Natural killer cell treated with Interleukin-12 subunit alpha and Interleukin-12 subunit beta and Interleukin-15 and Interleukin-18, amount 100 ng/mL, for 72 hours (primary cell): ENCODE measurements at regions not wholly inside any gene's neighbourhood (a gene's known extent, or its start where the extent isn't known, plus 50 kb on each side); places are given as distances from the start of the nearest gene placed in this dataset.
A peak's percentile ranks its signal among the peaks of the same experiment; 100 is the strongest.
"Not testable (repeated sequence)": the region's sequence is repeated elsewhere in the genome, so short reads cannot be mapped to it uniquely, and the experiment has no call there.

Experiments
- ATAC-seq, 2 donors: fragments of 150-1000 bp; cut with Tn5 transposase in 1 of 2; sonication (Bioruptor Pico), chemical (Tn5 transposase) in 1 of 2; 2 replicates each; pipeline ENCODE4 v1.10.0; 2021
- DNase-seq: peaks from one replicate; pipeline ENCODE4 v3.0.0; 2022; ENCODE audit warnings: low spot score
- H3K27ac Mint-ChIP-seq, 2 donors: 1 replicate in 1 of 2; 2 replicates in 1 of 2; pipeline ENCODE4 v1.8.0; 2022; ENCODE audit warnings: mixed read lengths in 2 of 2, mild to moderate bottlenecking in 1 of 2, moderate library complexity in 1 of 2
- H3K27me3 Mint-ChIP-seq, 2 donors: 1 replicate in 1 of 2; 2 replicates in 1 of 2; pipeline ENCODE4 v1.8.0; 2022; ENCODE audit warnings: mixed read lengths in 2 of 2
- H3K36me3 Mint-ChIP-seq: one replicate; pipeline ENCODE4 v1.8.0; 2022; ENCODE audit warnings: mixed read lengths
- H3K4me1 Mint-ChIP-seq, 2 donors: 1 replicate in 1 of 2; 2 replicates in 1 of 2; pipeline ENCODE4 v1.8.0; 2022; ENCODE audit warnings: low read depth in 2 of 2, mixed read lengths in 2 of 2, mild to moderate bottlenecking in 1 of 2
- H3K4me3 Mint-ChIP-seq: one replicate; pipeline ENCODE4 v1.8.0; 2022; ENCODE audit warnings: mixed read lengths
- H3K9me3 Mint-ChIP-seq: 2 replicates; pipeline ENCODE4 v1.8.0; 2022; ENCODE audit warnings: mixed read lengths

DNA sequence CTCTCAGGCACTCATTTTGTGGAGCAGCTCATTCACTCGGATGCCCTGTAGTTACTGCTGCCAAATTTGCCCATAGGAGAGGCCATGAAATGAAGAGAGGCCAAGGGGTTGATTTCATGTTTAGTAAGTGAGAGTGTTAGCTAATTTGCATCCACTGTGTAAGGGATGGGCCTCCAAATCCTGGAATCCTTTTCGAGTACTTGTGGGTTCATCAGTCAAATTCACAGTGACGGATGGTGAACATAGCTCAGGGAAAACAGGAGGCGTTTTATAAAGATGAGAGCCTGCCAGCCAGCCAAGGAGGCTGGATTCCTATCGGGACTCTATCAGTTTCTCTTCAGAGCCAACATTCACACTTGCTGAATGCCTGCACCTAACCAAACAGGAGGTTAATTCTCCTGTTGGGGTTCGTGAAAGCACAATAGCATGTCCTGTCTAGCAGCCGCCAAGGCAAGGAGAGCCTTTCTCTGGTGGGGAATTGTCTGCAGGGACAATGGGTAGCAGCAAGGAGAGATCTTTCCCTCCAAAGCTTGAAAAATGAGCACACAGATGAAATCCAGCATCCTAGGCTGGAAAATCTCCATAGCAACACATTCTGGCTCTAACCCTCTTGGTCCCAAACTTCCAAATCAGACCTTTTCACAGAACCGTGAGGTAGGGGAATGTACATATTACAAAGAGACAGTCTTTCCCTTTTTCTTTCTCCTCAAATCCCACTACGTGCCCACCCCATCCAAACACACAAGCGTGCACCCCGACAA lies 231.4 kb upstream of the ECI2 start:
- Mint-ChIP-seq H3K9me3 (no peaks in the 10 kb centered on the region), H3K4me3 (no peak overlapping the region), H3K4me1 (peaks cover 0 to 5% of the 10 kb centered on the region in 2 donors), H3K27me3 (peaks cover 8 to 11% of the 10 kb centered on the region in 2 donors), H3K36me3 (no peaks in the 10 kb centered on the region), H3K27ac (no peak overlapping the region)
- DNase-seq, result no peak
- no peak for ATAC-seq

DNA sequence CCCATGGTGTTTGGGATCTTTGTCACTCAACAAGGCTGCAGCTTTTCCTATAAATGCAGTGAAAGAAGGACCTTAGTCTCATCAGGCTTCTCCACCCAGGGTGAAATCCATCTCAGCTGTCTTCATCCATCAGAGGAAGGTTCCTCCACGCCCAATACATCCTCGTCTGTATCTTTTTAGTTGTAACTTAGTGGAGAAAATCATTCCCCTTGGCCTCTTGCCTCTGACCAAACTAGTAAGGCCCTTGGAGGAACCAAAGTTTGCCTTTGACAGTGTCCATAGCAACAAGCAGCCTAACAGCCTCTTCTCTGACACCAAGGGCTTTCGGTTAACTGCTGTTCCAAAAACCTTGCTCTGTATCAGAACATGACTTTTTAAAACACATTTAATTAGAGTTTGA lies 230.3 kb upstream of the ECI2 start:
- no peaks in the 10 kb centered on the region for H3K36me3 Mint-ChIP-seq
- peaks cover 8 to 10% of the 10 kb centered on the region in 2 donors for H3K27me3 Mint-ChIP-seq
- no peak for ATAC-seq
- no peak for DNase-seq
- H3K4me3 Mint-ChIP-seq, result no peak overlapping the region
- peaks cover 0 to 5% of the 10 kb centered on the region in 2 donors for H3K4me1 Mint-ChIP-seq
- H3K27ac Mint-ChIP-seq, result no peak overlapping the region
- no peaks in the 10 kb centered on the region for H3K9me3 Mint-ChIP-seq

DNA sequence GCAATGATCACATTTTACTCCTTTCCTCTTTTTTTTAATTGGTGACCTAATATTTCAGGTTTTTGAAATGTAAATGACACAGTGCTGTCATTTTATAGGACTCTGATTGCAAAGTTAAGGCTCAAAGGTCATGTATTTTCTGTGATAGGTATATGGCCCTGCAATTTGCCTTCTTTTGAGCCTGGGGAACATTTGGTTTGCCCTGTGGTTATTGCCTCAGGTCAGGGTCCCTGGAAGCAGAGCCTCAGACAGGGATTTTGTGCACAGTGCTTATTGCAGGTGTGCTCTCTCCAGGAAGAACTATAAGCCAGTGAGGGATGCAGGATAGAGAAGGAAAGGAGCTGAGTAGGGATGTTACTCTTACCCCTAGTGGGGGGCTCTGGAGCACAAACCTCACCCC lies 229.3 kb upstream of the ECI2 start:
- Mint-ChIP-seq H3K9me3 (no peaks in the 10 kb centered on the region), H3K4me1 (peaks cover 0 to 5% of the 10 kb centered on the region in 2 donors), H3K4me3 (no peak overlapping the region), H3K27me3 (peaks cover 8 to 10% of the 10 kb centered on the region in 2 donors), H3K27ac (no peak overlapping the region), H3K36me3 (no peaks in the 10 kb centered on the region)
- ATAC-seq, result no peak
- no peak for DNase-seq

DNA sequence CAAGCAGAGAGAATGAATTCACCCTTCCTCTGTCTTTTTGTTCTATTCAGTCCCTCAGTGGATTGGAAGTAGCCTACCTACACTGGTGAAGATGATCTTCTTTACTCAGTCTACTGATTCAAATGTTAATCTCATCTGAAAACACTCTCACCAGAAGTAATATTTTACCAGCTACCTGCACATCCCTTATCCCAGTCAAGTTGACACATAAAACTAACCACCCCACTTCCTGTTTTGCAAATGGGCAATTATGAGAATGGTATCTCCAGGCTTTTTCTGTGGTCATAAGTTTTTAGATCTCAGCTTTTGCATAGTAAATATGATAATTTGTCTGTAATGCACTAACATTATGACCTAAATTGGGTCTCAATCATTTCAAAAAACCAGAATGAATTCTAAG lies 228.8 kb upstream of the ECI2 start:
- no peak for DNase-seq
- no peak for ATAC-seq
- Mint-ChIP-seq H3K27me3 (peaks cover 8 to 10% of the 10 kb centered on the region in 2 donors), H3K27ac (no peak overlapping the region), H3K36me3 (no peaks in the 10 kb centered on the region), H3K9me3 (no peaks in the 10 kb centered on the region), H3K4me3 (no peak overlapping the region), H3K4me1 (peaks cover 0 to 5% of the 10 kb centered on the region in 2 donors)

DNA sequence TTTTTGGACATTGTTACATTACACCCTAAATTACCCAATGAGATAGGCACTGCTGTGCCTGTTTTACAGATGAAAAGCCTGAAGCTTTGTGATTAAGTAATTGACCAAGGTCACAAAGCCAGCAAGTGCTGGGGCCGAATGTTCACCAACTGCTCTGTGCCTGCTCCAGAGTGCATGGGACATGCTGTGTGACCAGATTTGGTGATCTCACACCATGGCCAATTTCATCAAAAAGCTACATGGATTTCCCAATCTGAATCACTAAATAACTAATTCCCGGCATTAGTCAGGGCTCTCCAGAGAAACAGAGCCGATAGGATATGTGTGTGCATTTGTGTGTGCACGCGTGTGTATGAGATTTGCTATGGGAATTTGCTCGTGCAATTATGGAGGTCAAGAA lies 228.3 kb upstream of the ECI2 start:
- no peak for DNase-seq
- peaks cover 0 to 5% of the 10 kb centered on the region in 2 donors for H3K4me1 Mint-ChIP-seq
- H3K27ac Mint-ChIP-seq, result no peak overlapping the region
- peaks cover 5 to 10% of the 10 kb centered on the region in 2 donors for H3K27me3 Mint-ChIP-seq
- no peak for ATAC-seq
- H3K4me3 Mint-ChIP-seq, result no peak overlapping the region
- no peaks in the 10 kb centered on the region for H3K36me3 Mint-ChIP-seq
- no peaks in the 10 kb centered on the region for H3K9me3 Mint-ChIP-seq

DNA sequence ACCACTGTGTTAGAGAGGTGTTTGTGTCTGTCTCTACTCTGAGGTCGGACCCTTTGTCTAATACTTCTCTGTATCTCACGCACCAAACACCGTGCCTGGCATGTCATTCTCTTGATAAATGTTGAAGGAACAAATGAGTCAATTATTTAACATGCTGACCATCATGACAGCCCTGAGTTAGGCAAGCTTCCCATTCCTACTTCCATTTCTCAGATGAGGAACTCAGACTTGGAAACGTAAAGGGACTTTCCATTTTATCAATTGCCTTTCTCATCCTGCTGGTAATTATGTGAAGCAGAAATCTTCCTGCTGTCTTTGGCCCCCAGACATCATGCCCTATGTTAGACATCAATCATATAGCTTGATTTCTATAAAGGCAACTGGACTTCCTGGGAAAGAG lies 227.0 kb upstream of the ECI2 start:
- H3K27me3 Mint-ChIP-seq, result peaks cover 2 to 13% of the 10 kb centered on the region in 2 donors
- H3K27ac Mint-ChIP-seq, result no peak overlapping the region
- no peaks in the 10 kb centered on the region for H3K9me3 Mint-ChIP-seq
- peaks cover 0 to 5% of the 10 kb centered on the region in 2 donors for H3K4me1 Mint-ChIP-seq
- H3K36me3 Mint-ChIP-seq, result no peaks in the 10 kb centered on the region
- H3K4me3 Mint-ChIP-seq, result no peak overlapping the region
- no peak for DNase-seq
- no peak for ATAC-seq

DNA sequence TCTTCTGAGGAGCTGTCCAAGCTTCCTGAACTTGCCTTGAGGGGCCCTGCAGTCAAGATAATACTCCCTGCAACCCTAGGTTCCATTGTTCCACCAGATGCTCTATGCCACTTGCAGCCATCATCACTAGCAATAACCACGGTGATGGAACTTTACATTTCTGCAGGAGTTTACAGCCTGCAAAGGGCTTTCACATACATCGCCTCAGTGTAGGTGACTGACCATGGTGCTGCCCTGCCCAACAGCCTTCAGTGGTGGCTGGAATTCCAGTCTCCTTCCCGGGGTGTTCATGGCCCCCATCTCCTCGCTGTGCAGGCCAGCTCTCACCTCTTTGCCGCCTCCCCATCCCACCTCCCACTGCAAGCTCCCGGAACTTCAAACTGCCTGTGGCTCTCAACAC lies 225.5 kb upstream of the ECI2 start:
- Mint-ChIP-seq H3K36me3 (no peaks in the 10 kb centered on the region), H3K4me3 (no peak overlapping the region), H3K4me1 (peaks cover 0 to 5% of the 10 kb centered on the region in 2 donors), H3K9me3 (peaks cover 2% of the 10 kb centered on the region), H3K27me3 (peaks cover 0 to 23% of the 10 kb centered on the region in 2 donors), H3K27ac (no peak overlapping the region)
- ATAC-seq (no peak), DNase-seq (no peak)

DNA sequence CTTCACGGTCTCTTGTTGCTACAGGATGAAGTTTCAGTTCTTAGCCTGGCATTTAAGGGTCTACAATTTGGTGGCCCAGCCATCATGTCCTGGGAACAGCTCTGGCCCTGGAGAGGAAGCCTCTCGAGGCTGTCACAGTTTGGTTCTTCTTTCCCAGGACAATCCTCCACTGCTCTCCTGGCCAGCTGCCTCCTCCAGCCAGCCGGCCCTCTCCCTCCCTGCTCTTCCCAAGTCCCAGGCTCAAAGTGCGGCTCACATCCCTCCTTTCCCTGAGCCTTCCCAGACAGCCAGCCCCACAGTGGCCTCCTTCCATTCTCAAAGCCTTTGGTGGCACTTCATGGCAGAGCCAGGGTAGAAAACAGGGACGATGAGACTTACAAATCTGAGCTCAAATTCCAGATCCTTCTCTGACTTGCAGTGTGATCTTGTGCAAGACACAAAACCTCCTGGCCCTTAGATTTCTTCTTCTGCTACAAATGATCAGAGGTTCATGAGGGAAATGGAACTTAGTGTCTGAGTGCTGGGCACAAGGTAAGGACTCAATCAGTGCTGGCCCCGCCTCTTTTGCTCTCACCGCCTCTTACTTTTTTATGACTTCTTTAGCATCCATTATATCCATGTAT lies 223.8 kb upstream of the ECI2 start:
- Mint-ChIP-seq H3K4me3 (no peak overlapping the region), H3K36me3 (no peaks in the 10 kb centered on the region), H3K27me3 (peaks cover 0 to 24% of the 10 kb centered on the region in 2 donors), H3K9me3 (peaks cover 2% of the 10 kb centered on the region), H3K4me1 (peaks cover 0 to 2% of the 10 kb centered on the region in 2 donors), H3K27ac (no peak overlapping the region)
- DNase-seq (no peak), ATAC-seq (no peak)

DNA sequence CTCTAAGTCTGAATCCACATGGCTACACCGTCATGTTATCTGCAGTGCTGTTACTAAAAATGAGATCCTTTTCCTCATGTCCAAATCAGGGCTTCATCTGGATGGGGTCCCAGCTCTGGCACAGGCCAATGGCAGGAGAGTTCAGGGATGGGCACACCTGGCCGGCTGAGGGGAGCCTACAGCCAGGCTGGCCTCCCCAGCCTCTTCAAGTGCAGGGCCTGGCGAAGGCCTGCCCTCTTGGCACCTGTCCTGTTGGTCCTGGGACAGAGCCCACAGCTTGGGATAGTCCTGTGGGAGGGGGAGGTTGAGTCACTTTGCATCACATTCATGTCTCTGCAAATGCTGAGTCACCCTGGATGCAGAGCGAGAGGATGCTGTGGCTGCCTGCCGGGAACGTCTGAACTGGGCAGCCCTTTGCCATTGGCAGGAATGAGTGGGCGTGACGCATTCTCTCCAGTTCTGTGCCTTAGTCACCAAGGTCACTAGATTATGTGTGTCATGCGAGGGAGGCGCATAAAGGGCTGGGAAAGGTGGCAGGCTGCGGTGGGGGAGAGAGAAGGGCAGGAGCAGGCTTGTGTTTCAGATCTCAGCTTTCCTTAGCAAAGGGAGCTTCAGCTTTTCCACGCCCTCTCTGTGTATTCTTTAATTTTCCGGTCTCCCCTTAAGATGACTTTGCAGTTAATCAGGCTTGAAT lies 223.2 kb upstream of the ECI2 start:
- DNase-seq, result no peak

DNA sequence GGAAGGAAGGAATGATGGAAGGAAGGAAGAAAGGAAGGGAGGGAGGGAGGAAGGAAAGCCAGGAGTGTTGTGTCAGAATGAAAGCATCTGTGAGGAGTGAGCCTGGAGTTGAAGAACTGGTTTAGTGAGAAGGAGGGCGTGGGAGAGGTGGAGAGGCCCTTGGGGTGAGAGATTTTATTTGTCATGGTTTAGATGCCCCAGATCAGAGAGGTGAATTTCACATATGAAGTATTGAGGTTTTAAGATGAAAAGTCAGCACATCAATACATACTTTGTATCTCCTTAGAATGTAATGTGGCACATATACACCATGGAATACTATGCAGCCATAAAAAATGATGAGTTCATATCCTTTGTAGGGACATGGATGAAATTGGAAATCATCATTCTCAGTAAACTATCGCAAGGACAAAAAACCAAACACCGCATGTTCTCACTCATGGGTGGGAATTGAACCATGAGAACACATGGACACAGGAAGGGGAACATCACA lies 222.3 kb upstream of the ECI2 start:
- DNase-seq, H3K36me3 Mint-ChIP-seq, H3K27ac Mint-ChIP-seq, H3K4me3 Mint-ChIP-seq, ATAC-seq, H3K9me3 Mint-ChIP-seq, H3K4me1 Mint-ChIP-seq: not testable (repeated sequence)
- H3K27me3 Mint-ChIP-seq, result peaks cover 0 to 26% of the 10 kb centered on the region in 2 donors

More for the DNA sequence above, 223.2 kb upstream of the ECI2 start:
- Mint-ChIP-seq H3K36me3 (no peaks in the 10 kb centered on the region), H3K27me3 (peaks cover 0 to 24% of the 10 kb centered on the region in 2 donors), H3K4me3 (no peak overlapping the region), H3K4me1 (no peaks in the 10 kb centered on the region), H3K27ac (no peak overlapping the region), H3K9me3 (peaks cover 2% of the 10 kb centered on the region)
- ATAC-seq, result peak; percentile 35 to 55

DNA sequence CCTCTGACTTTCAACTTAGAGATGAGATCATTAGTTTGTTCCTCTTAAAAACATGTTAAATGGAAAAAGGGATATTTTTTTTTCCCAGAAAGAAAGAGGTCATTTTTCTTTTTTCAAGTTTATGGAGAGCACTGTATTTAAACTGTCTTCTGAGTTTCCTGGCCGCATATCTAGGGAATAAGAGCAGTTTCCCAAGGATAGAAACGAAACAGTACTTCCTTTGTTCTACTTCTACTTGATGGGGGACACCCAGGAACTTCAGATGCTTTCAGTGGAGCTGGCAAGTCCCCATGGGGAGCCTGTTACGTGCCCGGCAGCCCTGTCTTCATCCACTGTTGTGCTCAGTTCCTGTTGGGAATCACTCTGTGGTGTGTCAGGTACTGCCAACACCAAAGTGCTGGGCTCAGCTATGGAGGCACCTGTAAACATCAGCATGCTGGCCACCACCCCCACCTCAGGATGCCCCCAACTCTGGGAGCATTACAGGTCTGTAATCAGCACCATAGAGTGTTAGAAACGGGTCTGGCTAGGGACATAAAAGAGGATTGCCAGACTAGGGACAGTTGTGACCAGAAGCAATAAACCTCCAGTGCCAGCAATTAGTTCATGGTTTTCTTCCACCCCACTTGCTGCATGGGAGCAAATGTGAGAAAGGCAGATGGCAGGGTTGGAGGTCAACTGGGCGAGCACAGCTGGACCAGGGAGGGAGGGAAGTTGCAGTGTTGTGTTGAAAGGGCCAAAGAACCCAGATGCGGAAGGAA lies 221.7 kb upstream of the ECI2 start:
- Mint-ChIP-seq H3K36me3 (no peaks in the 10 kb centered on the region), H3K4me3 (no peak overlapping the region), H3K27ac (no peak overlapping the region), H3K9me3 (peaks cover 2% of the 10 kb centered on the region), H3K27me3 (peaks cover 0 to 32% of the 10 kb centered on the region in 2 donors), H3K4me1 (no peaks in the 10 kb centered on the region)
- ATAC-seq, result no peak
- no peak for DNase-seq

DNA sequence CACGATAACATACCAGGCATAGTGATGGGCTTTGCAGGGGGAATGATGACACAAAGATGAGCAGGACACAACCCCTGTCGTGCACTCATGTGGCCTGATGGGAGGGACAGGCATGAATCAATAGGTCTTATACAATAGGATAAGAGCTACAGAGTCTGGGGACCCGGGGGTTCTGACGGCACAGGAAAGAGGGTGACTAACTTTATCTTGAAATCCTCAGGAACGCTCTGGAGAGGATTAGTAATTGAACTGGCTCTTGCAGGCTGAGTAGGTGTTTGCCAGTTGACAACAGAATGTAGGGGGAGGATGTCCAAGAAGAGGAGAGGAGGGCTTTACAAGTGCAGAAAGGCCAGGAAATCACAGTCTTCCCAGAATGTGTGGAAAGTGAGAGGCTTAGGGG lies 219.9 kb upstream of the ECI2 start:
- H3K27me3 Mint-ChIP-seq, result peaks cover 10 to 37% of the 10 kb centered on the region in 2 donors
- no peak overlapping the region for H3K27ac Mint-ChIP-seq
- ATAC-seq (no peak), DNase-seq (no peak)
- H3K4me1 Mint-ChIP-seq, result no peaks in the 10 kb centered on the region
- H3K36me3 Mint-ChIP-seq, result no peaks in the 10 kb centered on the region
- H3K9me3 Mint-ChIP-seq, result peaks cover 2% of the 10 kb centered on the region
- H3K4me3 Mint-ChIP-seq, result no peak overlapping the region

DNA sequence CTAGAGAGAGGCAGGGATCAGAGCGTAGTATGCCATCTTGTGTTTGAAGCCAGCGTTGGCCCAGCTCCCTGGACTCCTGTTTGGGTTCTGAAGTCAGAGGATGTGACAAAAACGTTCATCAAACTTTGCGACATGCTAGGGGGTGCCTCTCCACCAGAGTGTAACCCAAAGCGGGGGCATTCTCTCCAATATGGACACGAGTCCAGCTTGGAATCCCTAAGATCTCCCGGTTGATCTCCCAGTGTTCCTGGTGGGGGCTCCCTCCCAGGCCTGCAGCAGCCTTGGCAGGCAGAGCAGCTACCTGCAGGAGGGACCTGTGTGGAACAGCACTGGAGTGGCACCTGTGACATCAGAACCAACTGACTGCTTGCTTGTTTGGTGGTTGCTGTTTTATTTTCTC lies 218.8 kb upstream of the ECI2 start:
- H3K4me1 Mint-ChIP-seq, result no peaks in the 10 kb centered on the region
- no peak for DNase-seq
- ATAC-seq, result no peak
- H3K36me3 Mint-ChIP-seq, result no peaks in the 10 kb centered on the region
- peaks cover 10 to 38% of the 10 kb centered on the region in 2 donors for H3K27me3 Mint-ChIP-seq
- H3K27ac Mint-ChIP-seq, result no peak overlapping the region
- no peak overlapping the region for H3K4me3 Mint-ChIP-seq
- H3K9me3 Mint-ChIP-seq, result peaks cover 2% of the 10 kb centered on the region
